ENCODE measurements at regions not wholly inside any gene's neighbourhood (a gene's known extent, or its start where the extent isn't known, plus 50 kb on each side); places are given as distances from the start of the nearest gene placed in this dataset.

DNA sequence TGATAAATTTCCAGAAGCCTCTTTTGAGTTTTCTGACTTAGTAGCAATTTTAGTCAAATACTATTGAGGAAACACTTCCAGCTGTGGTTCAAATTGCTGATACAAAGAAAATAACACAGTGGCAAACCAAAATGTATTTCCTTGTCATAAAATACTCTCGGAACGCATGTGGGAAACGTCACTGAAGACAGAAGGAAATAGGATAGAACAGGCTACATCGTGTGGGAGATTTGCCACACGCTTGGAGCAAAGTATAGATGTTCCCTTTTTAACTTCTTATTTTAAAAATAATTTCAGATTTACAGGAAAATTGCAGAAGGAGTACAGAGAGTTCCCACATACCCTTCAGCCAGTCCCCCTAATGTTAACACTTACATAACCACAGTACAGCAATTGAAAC is 88.8 kb downstream of the ING1 start:
- H2AFZ ChIP-seq (ENCODE audit: low read depth, low read length): no peak overlapping the region
- no peaks in the 10 kb centered on the region for H3K9me2 ChIP-seq (ENCODE audit: insufficient read depth, low read length)
- H3K9me3 ChIP-seq (ENCODE audit: low read length): no peaks in the 10 kb centered on the region
- H3K36me3 ChIP-seq (ENCODE audit: insufficient read depth, low read length): no peaks in the 10 kb centered on the region
- no peaks in the 10 kb centered on the region for H4K20me1 ChIP-seq (ENCODE audit: insufficient read depth)
- no peaks in the 10 kb centered on the region for H3K27me3 ChIP-seq (ENCODE audit: insufficient read depth, low read depth, low read length)
- H3K27ac ChIP-seq (ENCODE audit: low read length): no peak overlapping the region
- TF ChIP-seq, protein P1, sequence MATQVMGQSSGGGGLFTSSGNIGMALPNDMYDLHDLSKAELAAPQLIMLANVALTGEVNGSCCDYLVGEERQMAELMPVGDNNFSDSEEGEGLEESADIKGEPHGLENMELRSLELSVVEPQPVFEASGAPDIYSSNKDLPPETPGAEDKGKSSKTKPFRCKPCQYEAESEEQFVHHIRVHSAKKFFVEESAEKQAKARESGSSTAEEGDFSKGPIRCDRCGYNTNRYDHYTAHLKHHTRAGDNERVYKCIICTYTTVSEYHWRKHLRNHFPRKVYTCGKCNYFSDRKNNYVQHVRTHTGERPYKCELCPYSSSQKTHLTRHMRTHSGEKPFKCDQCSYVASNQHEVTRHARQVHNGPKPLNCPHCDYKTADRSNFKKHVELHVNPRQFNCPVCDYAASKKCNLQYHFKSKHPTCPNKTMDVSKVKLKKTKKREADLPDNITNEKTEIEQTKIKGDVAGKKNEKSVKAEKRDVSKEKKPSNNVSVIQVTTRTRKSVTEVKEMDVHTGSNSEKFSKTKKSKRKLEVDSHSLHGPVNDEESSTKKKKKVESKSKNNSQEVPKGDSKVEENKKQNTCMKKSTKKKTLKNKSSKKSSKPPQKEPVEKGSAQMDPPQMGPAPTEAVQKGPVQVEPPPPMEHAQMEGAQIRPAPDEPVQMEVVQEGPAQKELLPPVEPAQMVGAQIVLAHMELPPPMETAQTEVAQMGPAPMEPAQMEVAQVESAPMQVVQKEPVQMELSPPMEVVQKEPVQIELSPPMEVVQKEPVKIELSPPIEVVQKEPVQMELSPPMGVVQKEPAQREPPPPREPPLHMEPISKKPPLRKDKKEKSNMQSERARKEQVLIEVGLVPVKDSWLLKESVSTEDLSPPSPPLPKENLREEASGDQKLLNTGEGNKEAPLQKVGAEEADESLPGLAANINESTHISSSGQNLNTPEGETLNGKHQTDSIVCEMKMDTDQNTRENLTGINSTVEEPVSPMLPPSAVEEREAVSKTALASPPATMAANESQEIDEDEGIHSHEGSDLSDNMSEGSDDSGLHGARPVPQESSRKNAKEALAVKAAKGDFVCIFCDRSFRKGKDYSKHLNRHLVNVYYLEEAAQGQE (IDR thresholded peaks at IDR 0.05; ENCODE audit: borderline replicate concordance): no peak
- H3K4me2 ChIP-seq (ENCODE audit: low read length): no peak overlapping the region
- no peak overlapping the region for H3K4me3 ChIP-seq (ENCODE audit: low read length)
- H3F3A ChIP-seq (ENCODE audit: insufficient read depth, low read length, poor library complexity, severe bottlenecking): no peaks in the 10 kb centered on the region
- H3K79me2 ChIP-seq (replicated peaks; ENCODE audit: insufficient read depth, low read length): no peaks in the 10 kb centered on the region
- H3K9ac ChIP-seq (ENCODE audit: low read length): no peak overlapping the region

DNA sequence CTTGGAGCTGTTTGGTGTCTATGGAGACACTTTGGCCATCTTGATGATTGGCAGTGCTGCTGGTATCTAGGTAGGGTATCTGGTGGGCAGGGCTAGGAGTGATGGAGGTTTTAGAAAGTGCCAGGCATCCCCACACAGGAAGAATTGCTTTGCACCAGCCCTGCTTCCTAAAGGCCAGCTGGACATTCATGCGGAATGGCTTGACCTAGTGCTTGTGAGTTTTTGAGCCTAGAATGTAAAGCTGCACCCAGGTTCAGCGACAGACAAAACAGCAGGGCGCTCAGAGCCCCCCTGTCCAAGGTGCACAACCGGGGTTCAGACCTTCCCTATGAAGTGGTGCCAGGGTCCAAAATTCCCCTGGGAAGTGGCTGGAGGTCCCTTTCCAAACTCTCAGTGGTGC is 93.1 kb downstream of the ING1 start:
- TF ChIP-seq, protein P1 (IDR thresholded peaks at IDR 0.05; ENCODE audit: borderline replicate concordance): no peak
- TF ChIP-seq SMC3 (conservative IDR thresholded peaks at IDR 0.05; ENCODE audit: poor library complexity) (no peak), MXI1 (conservative IDR thresholded peaks at IDR 0.05; ENCODE audit: poor library complexity, severe bottlenecking) (no peak), TAF1 (IDR thresholded peaks at IDR 0.05; ENCODE audit: low read depth) (no peak), RAD21 (conservative IDR thresholded peaks at IDR 0.05) (no peak), POLR2AphosphoS5 (IDR thresholded peaks at IDR 0.05) (no peak), EZH2 (IDR thresholded peaks at IDR 0.05; ENCODE audit: borderline replicate concordance, insufficient read depth, low read length, poor library complexity, severe bottlenecking) (no peak)
- TF ChIP-seq, protein P2, sequence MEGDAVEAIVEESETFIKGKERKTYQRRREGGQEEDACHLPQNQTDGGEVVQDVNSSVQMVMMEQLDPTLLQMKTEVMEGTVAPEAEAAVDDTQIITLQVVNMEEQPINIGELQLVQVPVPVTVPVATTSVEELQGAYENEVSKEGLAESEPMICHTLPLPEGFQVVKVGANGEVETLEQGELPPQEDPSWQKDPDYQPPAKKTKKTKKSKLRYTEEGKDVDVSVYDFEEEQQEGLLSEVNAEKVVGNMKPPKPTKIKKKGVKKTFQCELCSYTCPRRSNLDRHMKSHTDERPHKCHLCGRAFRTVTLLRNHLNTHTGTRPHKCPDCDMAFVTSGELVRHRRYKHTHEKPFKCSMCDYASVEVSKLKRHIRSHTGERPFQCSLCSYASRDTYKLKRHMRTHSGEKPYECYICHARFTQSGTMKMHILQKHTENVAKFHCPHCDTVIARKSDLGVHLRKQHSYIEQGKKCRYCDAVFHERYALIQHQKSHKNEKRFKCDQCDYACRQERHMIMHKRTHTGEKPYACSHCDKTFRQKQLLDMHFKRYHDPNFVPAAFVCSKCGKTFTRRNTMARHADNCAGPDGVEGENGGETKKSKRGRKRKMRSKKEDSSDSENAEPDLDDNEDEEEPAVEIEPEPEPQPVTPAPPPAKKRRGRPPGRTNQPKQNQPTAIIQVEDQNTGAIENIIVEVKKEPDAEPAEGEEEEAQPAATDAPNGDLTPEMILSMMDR (IDR thresholded peaks at IDR 0.05; ENCODE audit: poor library complexity, severe bottlenecking): no peak
- no peaks in the 10 kb centered on the region for H3K27me3 ChIP-seq (ENCODE audit: insufficient read depth, low read depth, low read length)
- H3K27ac ChIP-seq (ENCODE audit: low read length): no peak overlapping the region

More for the DNA sequence above, 93.1 kb downstream of the ING1 start:
- Histone ChIP-seq H3K9me3 (ENCODE audit: low read length) (no peaks in the 10 kb centered on the region), H3K36me3 (ENCODE audit: insufficient read depth, low read length) (no peaks in the 10 kb centered on the region), H3F3A (ENCODE audit: insufficient read depth, low read length, poor library complexity, severe bottlenecking) (no peaks in the 10 kb centered on the region), H3K79me2 (replicated peaks; ENCODE audit: insufficient read depth, low read length) (no peaks in the 10 kb centered on the region), H4K20me1 (ENCODE audit: insufficient read depth) (no peaks in the 10 kb centered on the region), H3K9ac (ENCODE audit: low read length) (no peak overlapping the region), H3K4me2 (ENCODE audit: low read length) (no peak overlapping the region), H2AFZ (ENCODE audit: low read depth, low read length) (no peak overlapping the region), H3K9me2 (ENCODE audit: insufficient read depth, low read length) (no peaks in the 10 kb centered on the region), H3K4me3 (ENCODE audit: low read length) (no peak overlapping the region)

Measured in neural cell (in vitro differentiated cells).